HL-60/S4 (cell line): ENCODE measurements at regions not wholly inside any gene's neighbourhood (a gene's known extent, or its start where the extent isn't known, plus 50 kb on each side); places are given as distances from the start of the nearest gene placed in this dataset.

ENCODE experiments used
- in situ Hi-C: fragments of 300-500 bp; cut with MboI; formaldehyde crosslinking; loops from 2 replicates; pipeline ENCODE4 v1.14.3; 2022; ENCODE audit warnings: low sequenced_read_pairs

GRCh38 chr11:122248131-122248530 lies 132.1 kb upstream of the BLID start:
- in situ Hi-C loops = no loop called here

GRCh38 chr11:122246874-122247273 lies 130.9 kb upstream of the BLID start:
- in situ Hi-C loops = no loop called here

GRCh38 chr11:122242731-122243130 lies 126.7 kb upstream of the BLID start:
- in situ Hi-C loops = no loop called here

- in situ Hi-C loops = no loop called here
Observed at GRCh38 chr11:122241566-122241965, 125.6 kb upstream of the BLID start.

- in situ Hi-C loops = no loop called here
Observed at GRCh38 chr11:122240638-122241037, 124.6 kb upstream of the BLID start.

GRCh38 chr11:122235615-122236014 lies 119.6 kb upstream of the BLID start:
- in situ Hi-C loops = no loop called here

- in situ Hi-C loops = no loop called here
Observed at GRCh38 chr11:122234780-122235179, 118.8 kb upstream of the BLID start.

- in situ Hi-C loops = no loop called here
Observed at GRCh38 chr11:122234257-122234656, 118.2 kb upstream of the BLID start.

- in situ Hi-C loops = no loop called here
Observed at GRCh38 chr11:122232985-122233384, 117.0 kb upstream of the BLID start.

GRCh38 chr11:122230385-122230755 lies 114.4 kb upstream of the BLID start:
- in situ Hi-C loops = no loop called here

- in situ Hi-C loops = no loop called here
Observed at GRCh38 chr11:122229481-122230384, 113.7 kb upstream of the BLID start.

GRCh38 chr11:122229078-122229477 lies 113.1 kb upstream of the BLID start:
- in situ Hi-C loops = no loop called here

GRCh38 chr11:122226810-122227379 lies 110.9 kb upstream of the BLID start:
- in situ Hi-C loops = no loop called here

- in situ Hi-C loops = no loop called here
Observed at GRCh38 chr11:122224867-122225266, 108.9 kb upstream of the BLID start.

GRCh38 chr11:122220321-122220720 lies 104.3 kb upstream of the BLID start:
- in situ Hi-C loops = no loop called here

- in situ Hi-C loops = loop anchor here (10.0 kb wide), 1 partner anchor 285 kb away; no protein-coding TSS in a partner anchor
Observed at GRCh38 chr11:122219791-122220190, 103.8 kb upstream of the BLID start.

- in situ Hi-C loops = loop anchor here (10.0 kb wide), 1 partner anchor 289 kb away; no protein-coding TSS in a partner anchor
Observed at GRCh38 chr11:122215244-122215992, 99.4 kb upstream of the BLID start.

- in situ Hi-C loops = loop anchor here (10.0 kb wide), 1 partner anchor 290 kb away; no protein-coding TSS in a partner anchor
Observed at GRCh38 chr11:122214567-122214966, 98.6 kb upstream of the BLID start.

GRCh38 chr11:122214080-122214479 lies 98.1 kb upstream of the BLID start:
- in situ Hi-C loops = loop anchor here (10.0 kb wide), 1 partner anchor 291 kb away; no protein-coding TSS in a partner anchor

- in situ Hi-C loops = loop anchor here (10.0 kb wide), 1 partner anchor 292 kb away; no protein-coding TSS in a partner anchor
Observed at GRCh38 chr11:122213171-122213570, 97.2 kb upstream of the BLID start.

- in situ Hi-C loops = loop anchor here (10.0 kb wide), 1 partner anchor 294 kb away; no protein-coding TSS in a partner anchor
Observed at GRCh38 chr11:122210367-122210997, 94.5 kb upstream of the BLID start.
